ENCODE measurements at regions not wholly inside any gene's neighbourhood (a gene's known extent, or its start where the extent isn't known, plus 50 kb on each side); places are given as distances from the start of the nearest gene placed in this dataset.
"Not testable (repeated sequence)": the region's sequence is repeated elsewhere in the genome, so short reads cannot be mapped to it uniquely, and the experiment has no call there.

DNA sequence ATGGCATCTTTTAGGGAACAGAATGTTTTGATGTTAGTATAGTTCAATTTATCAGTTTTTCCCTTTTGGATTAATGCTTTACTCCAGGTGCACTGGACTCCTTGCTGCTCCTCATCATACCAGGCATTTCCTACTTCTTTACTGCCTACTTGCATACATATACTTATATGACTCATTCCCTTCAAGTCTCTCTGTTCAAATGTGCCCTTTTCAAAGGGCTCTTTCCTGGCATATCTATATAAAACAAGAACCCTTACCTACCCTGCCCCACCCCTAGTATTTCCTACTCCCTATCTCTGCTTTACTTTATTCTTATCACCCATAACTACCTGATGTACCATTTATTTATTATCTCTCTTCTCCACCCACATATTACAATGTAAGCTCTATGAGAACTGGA lies 90.6 kb downstream of the CAPZA3 start:
- no peak overlapping the region for H3K4me3 ChIP-seq (replicated peaks; ENCODE audit: low read depth, low read length)
- no peak for DNase-seq (ENCODE audit: extremely low read depth, insufficient read length)
- H3K36me3 ChIP-seq (ENCODE audit: control insufficient read depth, insufficient read depth, low read length) = no peaks in the 10 kb centered on the region
- no peaks in the 10 kb centered on the region for H3K27me3 ChIP-seq (replicated peaks; ENCODE audit: control insufficient read depth, insufficient read depth, low read length)
- TF ChIP-seq, protein P1, sequence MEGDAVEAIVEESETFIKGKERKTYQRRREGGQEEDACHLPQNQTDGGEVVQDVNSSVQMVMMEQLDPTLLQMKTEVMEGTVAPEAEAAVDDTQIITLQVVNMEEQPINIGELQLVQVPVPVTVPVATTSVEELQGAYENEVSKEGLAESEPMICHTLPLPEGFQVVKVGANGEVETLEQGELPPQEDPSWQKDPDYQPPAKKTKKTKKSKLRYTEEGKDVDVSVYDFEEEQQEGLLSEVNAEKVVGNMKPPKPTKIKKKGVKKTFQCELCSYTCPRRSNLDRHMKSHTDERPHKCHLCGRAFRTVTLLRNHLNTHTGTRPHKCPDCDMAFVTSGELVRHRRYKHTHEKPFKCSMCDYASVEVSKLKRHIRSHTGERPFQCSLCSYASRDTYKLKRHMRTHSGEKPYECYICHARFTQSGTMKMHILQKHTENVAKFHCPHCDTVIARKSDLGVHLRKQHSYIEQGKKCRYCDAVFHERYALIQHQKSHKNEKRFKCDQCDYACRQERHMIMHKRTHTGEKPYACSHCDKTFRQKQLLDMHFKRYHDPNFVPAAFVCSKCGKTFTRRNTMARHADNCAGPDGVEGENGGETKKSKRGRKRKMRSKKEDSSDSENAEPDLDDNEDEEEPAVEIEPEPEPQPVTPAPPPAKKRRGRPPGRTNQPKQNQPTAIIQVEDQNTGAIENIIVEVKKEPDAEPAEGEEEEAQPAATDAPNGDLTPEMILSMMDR (IDR thresholded peaks at IDR 0.05; ENCODE audit: insufficient read depth, low read length, poor library complexity, severe bottlenecking) = no peak

DNA sequence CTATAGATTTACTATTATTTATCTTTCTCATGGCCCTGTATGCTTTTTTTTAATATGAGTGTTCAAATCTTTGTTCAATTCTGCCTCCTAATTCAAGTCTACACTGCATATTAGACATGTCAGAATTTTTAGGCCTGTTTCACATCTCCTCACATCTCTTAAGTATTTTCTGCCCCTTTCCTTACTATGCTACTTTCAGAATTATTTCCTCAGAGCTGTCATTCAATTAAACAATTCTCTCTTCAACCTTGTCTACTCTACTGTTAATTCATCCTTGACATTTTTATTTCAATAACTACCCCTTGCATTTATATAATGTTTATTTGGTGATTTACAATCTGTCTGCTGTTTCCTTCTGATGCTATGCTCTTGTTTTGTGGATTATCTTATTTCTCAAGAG lies 91.1 kb downstream of the CAPZA3 start:
- Histone ChIP-seq H3K36me3 (ENCODE audit: control insufficient read depth, insufficient read depth, low read length) (no peaks in the 10 kb centered on the region), H3K4me3 (replicated peaks; ENCODE audit: low read depth, low read length) (no peak overlapping the region), H3K27me3 (replicated peaks; ENCODE audit: control insufficient read depth, insufficient read depth, low read length) (no peaks in the 10 kb centered on the region)
- DNase-seq (ENCODE audit: extremely low read depth, insufficient read length) = no peak
- TF ChIP-seq, protein P1 (IDR thresholded peaks at IDR 0.05; ENCODE audit: insufficient read depth, low read length, poor library complexity, severe bottlenecking) = no peak

DNA sequence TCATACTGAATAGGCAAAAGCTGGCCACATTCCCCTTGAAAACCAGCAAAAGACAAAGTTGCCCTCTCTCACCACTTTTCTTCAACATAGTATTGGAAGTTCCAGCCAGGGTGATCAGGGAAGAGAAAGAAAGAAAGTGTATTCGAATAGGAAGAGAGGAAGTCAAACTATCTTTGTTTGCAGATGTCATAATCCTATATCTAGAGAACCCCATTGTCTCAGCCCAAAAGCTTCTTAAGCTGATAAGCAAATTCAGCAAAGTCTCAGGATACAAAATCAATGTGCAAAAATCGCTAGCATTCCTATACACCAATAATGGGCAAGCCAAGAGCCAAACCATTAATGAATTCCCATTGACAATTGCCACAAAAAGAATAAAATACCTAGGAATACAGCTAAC lies 95.0 kb downstream of the CAPZA3 start:
- not testable (repeated sequence) for H3K4me3 ChIP-seq (replicated peaks; ENCODE audit: low read depth, low read length); H3K27me3 ChIP-seq (replicated peaks; ENCODE audit: control insufficient read depth, insufficient read depth, low read length); DNase-seq (ENCODE audit: extremely low read depth, insufficient read length); H3K36me3 ChIP-seq (ENCODE audit: control insufficient read depth, insufficient read depth, low read length)

DNA sequence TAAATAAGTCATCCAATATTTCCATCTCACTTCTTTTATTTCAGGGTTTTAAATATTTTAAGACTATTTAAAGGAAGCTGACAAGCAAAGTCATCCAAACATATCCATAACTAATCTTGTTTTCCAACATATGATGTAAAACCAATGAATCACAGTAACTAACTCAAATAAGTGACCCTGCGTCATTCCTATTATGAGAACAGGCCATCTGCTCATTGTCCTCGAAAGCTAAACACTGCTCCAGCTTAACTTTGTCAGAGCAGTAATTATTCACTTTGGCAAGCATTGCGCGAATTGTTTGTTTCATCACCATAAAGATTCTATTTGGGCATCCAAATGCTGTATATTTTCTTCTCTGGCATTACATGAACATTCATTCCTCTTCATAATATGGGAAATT lies 99.1 kb downstream of the CAPZA3 start:
- TF ChIP-seq, protein P1 (IDR thresholded peaks at IDR 0.05; ENCODE audit: insufficient read depth, low read length, poor library complexity, severe bottlenecking) = no peak
- Histone ChIP-seq H3K36me3 (ENCODE audit: control insufficient read depth, insufficient read depth, low read length) (no peaks in the 10 kb centered on the region), H3K4me3 (replicated peaks; ENCODE audit: low read depth, low read length) (no peak overlapping the region), H3K27me3 (replicated peaks; ENCODE audit: control insufficient read depth, insufficient read depth, low read length) (no peaks in the 10 kb centered on the region)
- DNase-seq (ENCODE audit: extremely low read depth, insufficient read length) = no peak

DNA sequence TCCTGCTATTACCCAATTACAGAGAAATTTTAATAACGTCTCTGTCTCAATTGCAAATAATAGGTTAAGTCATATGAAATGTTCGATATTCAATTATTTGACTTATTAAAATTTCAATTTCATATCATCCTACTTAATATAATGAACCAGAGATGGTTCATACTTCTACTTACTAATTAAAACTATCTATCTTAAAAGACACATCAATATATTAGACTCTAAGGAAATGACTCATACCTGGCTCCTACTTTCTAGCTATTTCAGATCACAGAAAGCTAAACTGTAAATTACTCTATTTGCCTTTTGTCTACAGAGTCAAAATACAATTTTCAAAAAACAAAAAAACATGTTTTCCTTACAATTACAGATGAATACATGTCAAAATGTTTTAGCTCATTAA lies 99.6 kb downstream of the CAPZA3 start:
- Histone ChIP-seq H3K4me3 (replicated peaks; ENCODE audit: low read depth, low read length) (no peak overlapping the region), H3K36me3 (ENCODE audit: control insufficient read depth, insufficient read depth, low read length) (no peaks in the 10 kb centered on the region), H3K27me3 (replicated peaks; ENCODE audit: control insufficient read depth, insufficient read depth, low read length) (no peaks in the 10 kb centered on the region)
- TF ChIP-seq, protein P1 (IDR thresholded peaks at IDR 0.05; ENCODE audit: insufficient read depth, low read length, poor library complexity, severe bottlenecking) = no peak
- DNase-seq (ENCODE audit: extremely low read depth, insufficient read length) = no peak

DNA sequence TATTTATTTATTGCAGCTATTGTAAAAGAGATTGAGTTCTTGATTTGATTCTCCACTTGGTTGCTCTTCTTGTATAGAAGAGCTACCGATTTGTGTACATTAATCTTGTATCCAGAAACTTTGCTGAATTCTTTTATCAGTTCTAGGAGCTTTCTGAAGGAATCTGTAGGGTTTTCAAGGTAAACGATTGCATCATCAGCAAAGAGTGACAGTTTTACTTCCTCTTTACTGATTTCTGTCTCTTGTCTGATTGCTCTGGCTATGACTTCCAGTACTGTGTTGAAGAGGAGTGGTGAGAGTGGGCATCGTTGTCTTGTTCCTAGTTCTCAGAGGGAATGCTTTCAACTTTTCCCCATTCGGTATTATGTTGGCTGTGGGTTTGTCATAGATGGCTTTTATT lies 103.1 kb downstream of the CAPZA3 start:
- H3K27me3 ChIP-seq (replicated peaks; ENCODE audit: control insufficient read depth, insufficient read depth, low read length); DNase-seq (ENCODE audit: extremely low read depth, insufficient read length); H3K36me3 ChIP-seq (ENCODE audit: control insufficient read depth, insufficient read depth, low read length); H3K4me3 ChIP-seq (replicated peaks; ENCODE audit: low read depth, low read length): not testable (repeated sequence)

DNA sequence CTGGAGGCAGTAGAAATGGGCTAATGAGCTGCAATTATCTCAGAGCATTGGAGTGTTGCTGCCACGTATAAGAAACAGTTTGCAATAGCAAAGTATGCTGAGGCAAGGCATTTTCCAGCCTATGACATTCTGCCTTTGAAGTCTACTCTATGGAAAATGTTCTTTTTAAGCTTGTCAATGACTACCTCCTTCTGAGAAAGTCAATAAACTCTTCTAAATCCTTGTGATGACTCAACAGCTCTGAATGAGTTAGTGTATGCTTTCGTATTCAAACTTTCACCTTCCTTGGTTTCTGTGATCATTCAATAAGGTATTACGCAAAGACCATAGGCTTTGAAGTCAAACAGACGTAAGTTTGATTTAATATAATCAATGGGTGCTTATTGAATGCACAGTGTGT lies 111.2 kb downstream of the CAPZA3 start:
- TF ChIP-seq, protein P1 (IDR thresholded peaks at IDR 0.05; ENCODE audit: insufficient read depth, low read length, poor library complexity, severe bottlenecking) = no peak
- Histone ChIP-seq H3K36me3 (ENCODE audit: control insufficient read depth, insufficient read depth, low read length) (no peaks in the 10 kb centered on the region), H3K4me3 (replicated peaks; ENCODE audit: low read depth, low read length) (no peak overlapping the region), H3K27me3 (replicated peaks; ENCODE audit: control insufficient read depth, insufficient read depth, low read length) (no peaks in the 10 kb centered on the region)
- no peak for DNase-seq (ENCODE audit: extremely low read depth, insufficient read length)
